NCI-H2196 (cell line): ENCODE measurements at regions not wholly inside any gene's neighbourhood (a gene's known extent, or its start where the extent isn't known, plus 50 kb on each side); places are given as distances from the start of the nearest gene placed in this dataset.

ENCODE experiments used
- DNase-seq: peaks from one replicate; lab custom pipeline; 2025; ENCODE audit not compliant: unreplicated experiment; lab: John Stamatoyannopoulos, UW

DNA sequence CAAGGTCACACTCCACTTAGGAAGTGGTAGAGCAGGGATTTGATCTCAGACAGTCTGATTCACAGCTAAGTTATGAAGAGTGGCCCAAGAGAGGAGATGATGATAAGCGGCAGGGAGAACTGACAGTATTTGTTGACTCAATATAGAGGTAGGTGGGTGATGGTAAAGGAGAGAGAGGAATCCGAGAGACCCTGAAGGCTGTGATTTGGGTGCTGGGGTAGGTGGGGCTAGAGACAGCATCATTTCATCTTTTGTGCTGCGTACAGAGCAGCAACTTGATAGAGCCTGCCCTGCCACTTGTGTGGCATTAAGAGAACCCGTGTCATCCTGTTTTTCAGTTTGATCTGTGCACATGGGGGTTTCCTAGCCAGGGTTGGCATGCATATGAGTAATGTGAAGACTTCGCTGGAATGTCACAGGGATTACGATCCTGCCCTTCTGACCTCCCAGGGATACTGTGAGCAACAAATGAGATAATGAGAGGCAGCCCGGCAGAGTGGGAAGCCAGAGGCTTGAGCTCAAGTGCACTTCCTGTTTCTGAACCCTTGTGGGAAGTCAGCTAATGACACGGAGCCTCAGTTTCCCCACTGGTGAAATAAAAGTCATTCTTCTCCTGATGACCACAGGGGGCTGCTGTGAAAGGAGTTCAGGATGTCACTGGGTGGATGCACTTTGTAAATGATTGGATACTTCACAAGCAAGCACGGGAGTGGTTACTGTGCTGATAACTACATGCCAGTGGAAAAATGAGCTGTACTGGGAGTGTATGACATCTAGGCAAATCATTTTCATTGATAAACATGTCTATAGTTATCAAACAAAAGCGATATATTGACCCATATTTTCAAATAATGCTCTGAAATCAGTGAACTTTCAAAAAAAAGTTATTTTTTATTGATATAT lies 59.5 kb upstream of the IGF1 start:
- no peak for DNase-seq

DNA sequence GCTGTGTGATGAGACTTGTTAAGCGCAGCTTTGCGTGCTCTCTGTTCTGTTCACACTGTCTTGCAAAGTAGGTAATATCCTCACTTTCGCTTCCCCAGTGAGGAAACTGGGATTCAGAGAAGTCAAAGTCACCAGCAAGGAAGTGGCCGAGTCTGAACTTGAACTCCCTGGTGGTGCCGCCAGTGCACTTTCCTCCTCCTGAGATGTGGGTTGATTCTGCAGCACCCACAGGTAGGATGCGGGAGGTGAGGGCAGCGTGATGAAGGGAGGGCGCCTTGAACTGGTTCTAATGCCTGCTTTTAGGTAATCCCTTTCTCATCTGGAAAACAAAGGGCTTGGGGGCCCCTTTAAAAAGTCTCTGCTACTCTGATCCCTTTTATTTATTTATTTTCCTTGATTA lies 54.9 kb upstream of the IGF1 start:
- DNase-seq, result no peak

DNA sequence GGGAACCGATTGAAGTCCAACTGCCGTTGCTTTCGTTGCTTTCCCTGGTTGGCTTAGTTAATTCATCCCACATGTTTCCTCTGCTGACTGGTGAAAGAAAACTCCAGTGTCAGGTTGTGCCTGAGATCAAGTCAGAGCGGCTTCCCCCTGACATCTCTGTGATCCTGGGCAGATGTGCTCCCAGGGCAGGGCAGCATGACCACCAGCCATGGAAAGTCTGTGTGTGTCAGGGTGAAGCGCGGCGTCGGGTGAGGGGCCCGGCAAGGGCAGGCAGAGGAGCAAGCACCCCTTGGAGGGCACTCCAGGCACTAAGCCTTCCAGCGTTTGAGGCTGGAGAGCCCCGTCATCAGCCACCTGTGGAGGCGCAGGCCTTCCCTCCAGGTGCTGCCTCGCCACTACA lies 54.5 kb upstream of the IGF1 start:
- no peak for DNase-seq

DNA sequence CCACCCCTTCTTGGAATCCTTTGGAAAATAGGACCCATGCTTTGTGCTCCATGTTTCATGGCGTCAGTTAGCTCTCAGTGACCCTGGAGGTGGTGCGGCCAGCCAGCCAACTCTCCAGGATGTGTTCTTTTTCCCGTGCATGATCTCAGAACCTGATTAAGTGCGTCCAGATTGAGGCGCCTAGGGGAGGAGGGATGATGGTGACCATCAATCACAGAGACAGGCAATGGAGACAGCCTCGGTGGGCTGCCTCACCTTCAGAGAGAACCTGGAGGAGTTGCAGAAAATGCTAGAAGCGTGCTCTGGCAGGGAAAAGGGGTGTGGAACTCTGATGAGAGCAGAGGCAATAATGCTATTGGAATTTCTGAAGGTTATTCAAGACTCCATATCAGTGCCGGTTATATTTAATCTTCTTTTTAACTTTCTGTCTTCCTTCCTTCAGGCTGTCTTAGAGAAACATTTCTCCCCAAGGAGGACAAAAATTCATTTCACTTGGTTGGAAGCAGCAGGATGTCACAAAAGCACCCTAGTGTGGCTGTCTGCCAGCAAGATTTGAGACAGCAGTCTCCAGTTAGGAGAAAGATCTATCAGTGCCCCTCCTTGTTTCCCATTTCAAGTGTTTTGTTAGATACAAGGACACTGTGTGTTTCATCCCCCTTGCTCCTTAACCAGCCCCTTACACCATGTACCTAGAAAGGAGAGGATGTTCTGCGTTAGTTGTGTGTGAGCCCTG lies 53.3 kb upstream of the IGF1 start:
- DNase-seq, result no peak
